LNCaP clone FGC (cell line): ENCODE measurements at regions not wholly inside any gene's neighbourhood (a gene's known extent, or its start where the extent isn't known, plus 50 kb on each side); places are given as distances from the start of the nearest gene placed in this dataset.

Experiments
- DNase-seq: peaks from one replicate; pipeline ENCODE4 v3.0.0-alpha.2; 2011; ENCODE audit warnings: low read depth
- H3K4me3 ChIP-seq: 2 replicates; pipeline ENCODE4 v1.5.1; 2011; ENCODE audit warnings: mild to moderate bottlenecking, low read depth, low read length, control low read depth
- CTCF ChIP-seq: IDR thresholded peaks from 2 replicates; pipeline ENCODE4 v1.5.1; 2012; ENCODE audit warnings: mild to moderate bottlenecking; ENCODE audit not compliant: control insufficient read depth, insufficient read depth; ENCODE audit errors: extremely low read depth

DNA sequence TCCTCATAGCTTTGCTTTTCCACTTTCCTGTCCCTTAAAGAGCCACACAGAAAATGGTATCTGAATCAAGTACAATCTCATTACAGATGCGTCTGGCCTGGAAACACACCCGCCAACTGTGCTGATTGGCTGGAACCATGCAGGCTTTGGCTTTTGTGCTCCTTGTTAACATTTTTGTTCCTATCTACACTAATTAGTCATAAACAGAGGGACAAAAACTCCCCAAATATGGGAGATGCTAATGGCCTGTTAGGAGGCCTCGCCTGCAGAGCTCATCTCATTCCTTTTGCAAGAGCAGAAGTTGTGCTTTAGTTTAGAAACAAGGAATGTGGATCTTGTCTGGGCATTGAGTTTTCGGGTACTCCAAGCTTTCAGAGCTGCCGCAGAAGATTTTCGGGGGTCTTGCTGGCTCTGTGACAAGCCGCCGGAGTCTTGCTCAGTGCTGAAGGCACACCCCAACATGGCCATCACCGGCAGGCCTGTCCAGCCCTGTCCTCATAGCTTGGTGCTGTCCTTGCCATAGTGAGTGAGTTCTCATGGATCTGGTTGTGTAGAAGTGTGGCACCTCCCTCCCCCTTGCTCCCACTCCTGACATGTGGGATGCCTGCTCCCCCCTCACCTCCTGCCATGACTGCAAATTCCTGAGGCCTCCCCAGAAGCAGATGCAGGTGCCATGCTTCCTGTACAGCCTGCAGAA is 69.8 kb downstream of the METRNL start:
- TF ChIP-seq CTCF, result no peak
- H3K4me3 ChIP-seq, result no peak overlapping the region
- DNase-seq, result no peak

DNA sequence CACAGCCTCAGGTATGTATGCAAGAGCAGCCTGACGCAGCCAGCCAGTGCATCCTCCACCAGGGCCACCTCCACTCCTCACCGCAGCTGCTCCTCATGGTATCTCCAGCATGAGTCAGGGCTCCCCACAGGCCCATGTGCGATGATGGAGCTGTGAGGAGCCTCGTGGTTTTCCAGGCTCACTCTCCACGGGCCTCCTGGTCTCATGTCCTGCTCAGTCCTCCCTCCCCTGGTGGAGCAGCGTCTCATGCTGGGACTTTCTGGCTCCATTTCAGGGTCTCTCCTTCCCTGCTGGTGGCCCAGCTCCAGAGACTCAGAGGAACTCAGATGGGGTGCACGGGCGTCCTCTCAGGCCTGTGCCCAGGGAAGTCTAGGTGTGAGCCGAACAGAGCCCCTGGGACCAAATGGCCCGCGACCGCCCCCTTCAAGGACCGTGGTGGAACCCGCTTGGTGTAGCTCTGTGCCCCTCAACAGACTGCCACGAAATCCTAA is 70.4 kb downstream of the METRNL start:
- TF ChIP-seq CTCF, result no peak
- no peak overlapping the region for H3K4me3 ChIP-seq
- DNase-seq, result no peak

DNA sequence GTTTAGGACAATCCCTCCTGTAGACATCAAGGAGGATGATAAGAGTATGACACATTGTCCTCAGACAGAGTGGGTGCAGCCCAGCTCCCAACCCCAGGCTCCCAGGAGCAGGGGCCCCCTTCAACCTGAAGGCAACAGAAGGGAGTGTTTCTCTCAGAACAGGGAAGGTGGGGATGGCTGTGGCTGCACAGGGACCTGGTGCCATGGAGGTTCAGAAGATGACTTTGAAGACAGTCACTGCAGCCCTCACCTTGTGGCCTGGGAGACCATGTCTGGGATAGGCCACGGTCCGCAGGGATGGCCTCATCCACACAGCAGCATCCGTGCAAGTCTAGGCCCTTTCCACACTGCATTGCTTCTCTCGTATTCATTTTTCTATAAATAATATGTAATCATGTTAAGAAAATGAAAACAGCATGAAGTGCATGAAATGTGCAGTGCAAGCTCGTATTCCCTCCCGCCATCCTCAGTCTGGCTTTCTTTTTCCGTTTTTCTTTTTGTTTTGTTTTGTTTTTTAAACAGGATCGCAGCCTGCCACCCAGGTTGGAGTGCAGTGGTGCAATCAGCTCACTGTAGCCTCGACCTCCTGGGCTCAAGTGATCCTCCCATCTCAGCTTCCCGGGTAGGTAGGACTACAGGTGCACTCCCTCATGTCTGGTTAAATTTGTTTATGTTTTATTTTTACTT is 71.1 kb downstream of the METRNL start:
- no peak overlapping the region for H3K4me3 ChIP-seq
- no peak for DNase-seq
- TF ChIP-seq CTCF, result no peak

DNA sequence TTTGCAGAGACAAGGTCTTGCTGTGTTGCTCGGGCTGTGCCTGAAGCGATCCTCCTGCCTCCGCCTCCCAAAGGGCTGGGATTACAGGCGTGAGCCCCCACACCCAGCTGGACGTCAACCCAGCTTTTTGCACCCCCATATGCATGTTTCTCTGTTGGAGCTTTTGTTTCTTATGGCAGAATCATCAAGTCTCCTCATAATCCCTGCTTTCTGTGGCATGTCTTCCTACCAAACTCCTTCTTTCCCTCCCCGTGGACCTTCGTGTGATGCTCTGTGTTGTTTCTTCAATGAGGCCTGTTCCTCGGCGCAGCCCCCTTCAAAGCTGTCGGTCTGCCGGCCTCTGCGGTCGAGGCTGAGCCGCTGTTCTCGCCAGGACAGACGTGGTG is 71.6 kb downstream of the METRNL start:
- no peak for DNase-seq
- no peak overlapping the region for H3K4me3 ChIP-seq
- no peak for TF ChIP-seq CTCF

DNA sequence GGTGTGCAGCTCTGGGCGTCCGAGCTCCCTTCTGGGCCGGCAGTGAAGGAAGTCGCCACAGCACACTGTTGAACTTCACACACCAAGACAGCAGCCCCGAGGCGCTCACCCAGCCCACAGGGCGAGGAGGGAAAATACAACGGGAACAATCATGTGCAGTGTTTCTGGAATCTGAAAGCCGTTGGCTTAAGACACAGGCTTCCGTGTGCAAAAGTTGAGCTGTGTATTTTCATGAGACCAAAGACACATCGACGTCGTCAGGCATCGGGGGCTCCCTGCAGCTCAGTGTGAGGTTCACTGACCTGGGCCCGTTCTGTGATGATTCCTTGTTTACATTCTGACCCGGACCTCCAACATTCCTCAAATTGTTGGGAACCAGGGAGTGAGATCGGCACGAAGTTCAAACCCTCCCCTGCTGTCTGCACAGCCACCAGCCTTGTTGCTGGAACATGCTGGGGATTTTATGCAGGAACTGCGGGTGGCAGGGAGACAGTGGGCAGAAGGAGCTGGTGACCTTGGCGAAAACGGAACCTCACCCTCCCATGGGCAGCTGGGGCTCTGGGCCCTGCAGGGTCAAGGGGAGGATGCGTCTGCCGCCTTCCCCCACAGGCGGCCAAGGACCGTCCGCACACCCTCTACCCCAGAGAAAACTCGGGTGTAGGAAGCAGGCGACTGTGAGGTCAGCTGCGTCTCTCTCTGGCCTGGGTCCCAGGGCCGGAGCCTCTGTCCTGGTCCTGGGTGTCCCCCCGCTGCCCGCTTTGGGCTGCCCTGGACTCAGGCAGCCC is 72.2 kb downstream of the METRNL start:
- no peak overlapping the region for H3K4me3 ChIP-seq
- TF ChIP-seq CTCF, result no peak
- DNase-seq, result no peak

DNA sequence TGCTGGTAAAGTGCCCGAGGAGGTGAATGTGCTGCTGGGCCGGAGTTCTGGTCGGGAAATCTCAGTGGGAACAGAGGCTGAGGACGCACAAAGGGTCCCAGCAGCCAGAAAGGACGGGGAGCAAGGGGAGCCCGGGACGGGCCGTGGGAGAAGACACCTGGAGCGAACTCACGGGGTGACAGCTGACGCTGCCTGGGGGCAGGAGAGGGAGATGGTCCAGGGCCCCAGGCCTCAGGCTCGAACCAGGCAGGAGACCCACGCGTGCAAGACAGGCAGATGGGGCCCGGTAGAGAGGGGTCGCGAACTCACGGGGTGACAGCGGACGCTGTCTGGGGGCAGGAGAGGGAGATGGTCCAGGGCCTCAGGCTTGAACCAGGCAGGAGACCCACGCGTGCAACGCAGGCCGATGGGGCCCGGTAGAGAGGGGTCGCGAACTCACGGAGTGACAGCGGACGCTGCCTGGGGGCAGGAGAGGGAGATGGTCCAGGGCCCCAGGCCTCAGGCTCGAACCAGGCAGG is 72.9 kb downstream of the METRNL start:
- H3K4me3 ChIP-seq, result no peak overlapping the region
- no peak for DNase-seq
- TF ChIP-seq CTCF, result no peak
